ENCODE measurements at regions not wholly inside any gene's neighbourhood (a gene's known extent, or its start where the extent isn't known, plus 50 kb on each side); places are given as distances from the start of the nearest gene placed in this dataset.
"Not testable (repeated sequence)": the region's sequence is repeated elsewhere in the genome, so short reads cannot be mapped to it uniquely, and the experiment has no call there.

- no peak overlapping the region for H3K4me3 Mint-ChIP-seq (ENCODE audit: unreplicated experiment)
- no peak for TF ChIP-seq CTCF (IDR thresholded peaks at IDR 0.05)
- H3K4me1 Mint-ChIP-seq (ENCODE audit: unreplicated experiment) = no peaks in the 10 kb centered on the region
- DNase-seq (ENCODE audit: extremely low spot score, unreplicated experiment) = no peak
- peaks cover 10% of the 10 kb centered on the region for H3K9me3 Mint-ChIP-seq (ENCODE audit: unreplicated experiment)
- H3K27ac Mint-ChIP-seq (ENCODE audit: unreplicated experiment) = no peak overlapping the region
- H3K36me3 Mint-ChIP-seq (ENCODE audit: unreplicated experiment) = no peaks in the 10 kb centered on the region
- no peaks in the 10 kb centered on the region for H3K27me3 Mint-ChIP-seq (ENCODE audit: unreplicated experiment)
Measured at GRCh38 chr6:148016013-148016412, 326.6 kb upstream of the SASH1 start.

GRCh38 chr6:148021165-148021564, 321.5 kb upstream of the SASH1 start:
- H3K4me1 Mint-ChIP-seq (ENCODE audit: unreplicated experiment) = peaks cover 2% of the 10 kb centered on the region
- DNase-seq (ENCODE audit: extremely low spot score, unreplicated experiment) = no peak
- peaks cover 2% of the 10 kb centered on the region for H3K36me3 Mint-ChIP-seq (ENCODE audit: unreplicated experiment)
- H3K9me3 Mint-ChIP-seq (ENCODE audit: unreplicated experiment) = peaks cover 11% of the 10 kb centered on the region
- TF ChIP-seq CTCF (IDR thresholded peaks at IDR 0.05) = no peak
- no peak overlapping the region for H3K4me3 Mint-ChIP-seq (ENCODE audit: unreplicated experiment)
- H3K27ac Mint-ChIP-seq (ENCODE audit: unreplicated experiment) = no peak overlapping the region
- no peaks in the 10 kb centered on the region for H3K27me3 Mint-ChIP-seq (ENCODE audit: unreplicated experiment)

GRCh38 chr6:148021699-148022098, 320.9 kb upstream of the SASH1 start:
- peaks cover 11% of the 10 kb centered on the region for H3K9me3 Mint-ChIP-seq (ENCODE audit: unreplicated experiment)
- no peak overlapping the region for H3K27ac Mint-ChIP-seq (ENCODE audit: unreplicated experiment)
- peaks cover 2% of the 10 kb centered on the region for H3K4me1 Mint-ChIP-seq (ENCODE audit: unreplicated experiment)
- H3K36me3 Mint-ChIP-seq (ENCODE audit: unreplicated experiment) = peaks cover 2% of the 10 kb centered on the region
- no peak for TF ChIP-seq CTCF (IDR thresholded peaks at IDR 0.05)
- no peaks in the 10 kb centered on the region for H3K27me3 Mint-ChIP-seq (ENCODE audit: unreplicated experiment)
- DNase-seq (ENCODE audit: extremely low spot score, unreplicated experiment) = no peak
- no peak overlapping the region for H3K4me3 Mint-ChIP-seq (ENCODE audit: unreplicated experiment)

- DNase-seq (ENCODE audit: extremely low spot score, unreplicated experiment); H3K27ac Mint-ChIP-seq (ENCODE audit: unreplicated experiment); H3K4me1 Mint-ChIP-seq (ENCODE audit: unreplicated experiment); H3K36me3 Mint-ChIP-seq (ENCODE audit: unreplicated experiment); H3K27me3 Mint-ChIP-seq (ENCODE audit: unreplicated experiment); H3K4me3 Mint-ChIP-seq (ENCODE audit: unreplicated experiment): not testable (repeated sequence)
- H3K9me3 Mint-ChIP-seq (ENCODE audit: unreplicated experiment) = peaks cover 11% of the 10 kb centered on the region
Measured at GRCh38 chr6:148022279-148022678, 320.4 kb upstream of the SASH1 start.

GRCh38 chr6:148027201-148027600, 315.4 kb upstream of the SASH1 start:
- Mint-ChIP-seq H3K9me3 (ENCODE audit: unreplicated experiment) (peaks cover 6% of the 10 kb centered on the region), H3K4me1 (ENCODE audit: unreplicated experiment) (no peaks in the 10 kb centered on the region), H3K36me3 (ENCODE audit: unreplicated experiment) (peaks cover 2% of the 10 kb centered on the region), H3K27ac (ENCODE audit: unreplicated experiment) (no peak overlapping the region), H3K27me3 (ENCODE audit: unreplicated experiment) (no peaks in the 10 kb centered on the region), H3K4me3 (ENCODE audit: unreplicated experiment) (no peak overlapping the region)
- no peak for DNase-seq (ENCODE audit: extremely low spot score, unreplicated experiment)
- TF ChIP-seq CTCF (IDR thresholded peaks at IDR 0.05) = no peak

- Mint-ChIP-seq H3K36me3 (ENCODE audit: unreplicated experiment) (no peaks in the 10 kb centered on the region), H3K9me3 (ENCODE audit: unreplicated experiment) (no peaks in the 10 kb centered on the region), H3K4me1 (ENCODE audit: unreplicated experiment) (peaks cover 4% of the 10 kb centered on the region), H3K27ac (ENCODE audit: unreplicated experiment) (no peak overlapping the region), H3K27me3 (ENCODE audit: unreplicated experiment) (no peaks in the 10 kb centered on the region), H3K4me3 (ENCODE audit: unreplicated experiment) (no peak overlapping the region)
- no peak for TF ChIP-seq CTCF (IDR thresholded peaks at IDR 0.05)
- no peak for DNase-seq (ENCODE audit: extremely low spot score, unreplicated experiment)
Measured at GRCh38 chr6:148035806-148036390, 306.7 kb upstream of the SASH1 start.

Measured in osteocyte (in vitro differentiated cells).